Ishikawa (cell line): ENCODE measurements at regions not wholly inside any gene's neighbourhood (a gene's known extent, or its start where the extent isn't known, plus 50 kb on each side); places are given as distances from the start of the nearest gene placed in this dataset.

ENCODE experiments used
- CEBPB ChIP-seq: IDR thresholded peaks from 2 replicates; pipeline ENCODE4 v1.6.1; 2012
- CREB1 ChIP-seq: IDR thresholded peaks from 2 replicates; pipeline ENCODE4 v1.6.1; 2012; ENCODE audit warnings: low read depth
- EGR1 ChIP-seq: IDR thresholded peaks from 2 replicates; pipeline ENCODE4 v1.6.1; 2012
- EP300 ChIP-seq: IDR thresholded peaks from 2 replicates; pipeline ENCODE4 v1.6.1; 2012; ENCODE audit warnings: borderline replicate concordance
- FOXM1 ChIP-seq: IDR thresholded peaks from 2 replicates; pipeline ENCODE4 v1.6.1; 2012; ENCODE audit warnings: low read depth, borderline replicate concordance
- MAX ChIP-seq: IDR thresholded peaks from 2 replicates; pipeline ENCODE4 v1.6.1; 2012
- NFIC ChIP-seq: IDR thresholded peaks from 2 replicates; pipeline ENCODE4 v1.6.1; 2012
- RAD21 ChIP-seq: IDR thresholded peaks from 2 replicates; pipeline ENCODE4 v1.6.1; 2012; ENCODE audit warnings: low read depth
- REST ChIP-seq: IDR thresholded peaks from 2 replicates; pipeline ENCODE4 v1.6.1; 2012; ENCODE audit warnings: low read depth, mild to moderate bottlenecking
- TAF1 ChIP-seq: IDR thresholded peaks from 2 replicates; pipeline ENCODE4 v1.6.1; 2012; ENCODE audit warnings: low read depth, mild to moderate bottlenecking
- TCF12 ChIP-seq: IDR thresholded peaks from 2 replicates; pipeline ENCODE4 v1.6.1; 2012; ENCODE audit warnings: low read depth
- TEAD4 ChIP-seq: IDR thresholded peaks from 2 replicates; pipeline ENCODE4 v1.6.1; 2012
- YY1 ChIP-seq: IDR thresholded peaks from 2 replicates; pipeline ENCODE4 v1.6.1; 2012; ENCODE audit warnings: low read depth
- ZBTB7A ChIP-seq: IDR thresholded peaks from 2 replicates; pipeline ENCODE4 v1.6.1; 2012; ENCODE audit warnings: low read depth
- TF ChIP-seq, protein P1 (sequence below): IDR thresholded peaks from 2 replicates; pipeline ENCODE4 v1.6.1; 2012

GRCh38 chr5:82657033-82657699 is 379.0 kb upstream of the RPS23 start:
- no peak for TF ChIP-seq YY1
- no peak for TF ChIP-seq TEAD4
- TF ChIP-seq, protein P1, sequence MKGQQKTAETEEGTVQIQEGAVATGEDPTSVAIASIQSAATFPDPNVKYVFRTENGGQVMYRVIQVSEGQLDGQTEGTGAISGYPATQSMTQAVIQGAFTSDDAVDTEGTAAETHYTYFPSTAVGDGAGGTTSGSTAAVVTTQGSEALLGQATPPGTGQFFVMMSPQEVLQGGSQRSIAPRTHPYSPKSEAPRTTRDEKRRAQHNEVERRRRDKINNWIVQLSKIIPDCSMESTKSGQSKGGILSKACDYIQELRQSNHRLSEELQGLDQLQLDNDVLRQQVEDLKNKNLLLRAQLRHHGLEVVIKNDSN, result no peak
- TF ChIP-seq CREB1, result no peak
- no peak for TF ChIP-seq ZBTB7A
- TF ChIP-seq EP300, result no peak
- TF ChIP-seq TCF12, result no peak
- no peak for TF ChIP-seq MAX

DNA sequence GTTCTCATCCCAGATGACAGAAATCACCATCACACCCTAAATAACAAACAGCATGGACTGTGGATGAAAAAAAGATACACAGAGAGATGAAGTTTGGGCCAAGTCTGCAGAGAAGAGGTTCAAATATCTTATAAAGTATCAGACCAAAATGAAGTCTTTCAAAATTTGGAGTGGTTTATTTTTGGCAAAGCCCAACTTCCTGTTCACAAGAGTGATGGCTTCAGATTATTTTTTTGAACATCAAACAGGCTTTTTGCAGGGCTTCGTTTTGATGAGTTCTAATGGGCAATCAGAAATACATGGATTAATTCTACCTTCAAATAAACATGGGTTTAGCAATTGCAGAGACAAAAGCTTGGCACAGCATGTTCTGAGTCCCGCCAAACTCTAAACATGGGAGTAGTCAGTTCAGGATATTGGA is 378.2 kb upstream of the RPS23 start:
- no peak for TF ChIP-seq RAD21
- TF ChIP-seq EP300, result no peak
- TF ChIP-seq REST, result no peak
- TF ChIP-seq TCF12, result no peak

DNA sequence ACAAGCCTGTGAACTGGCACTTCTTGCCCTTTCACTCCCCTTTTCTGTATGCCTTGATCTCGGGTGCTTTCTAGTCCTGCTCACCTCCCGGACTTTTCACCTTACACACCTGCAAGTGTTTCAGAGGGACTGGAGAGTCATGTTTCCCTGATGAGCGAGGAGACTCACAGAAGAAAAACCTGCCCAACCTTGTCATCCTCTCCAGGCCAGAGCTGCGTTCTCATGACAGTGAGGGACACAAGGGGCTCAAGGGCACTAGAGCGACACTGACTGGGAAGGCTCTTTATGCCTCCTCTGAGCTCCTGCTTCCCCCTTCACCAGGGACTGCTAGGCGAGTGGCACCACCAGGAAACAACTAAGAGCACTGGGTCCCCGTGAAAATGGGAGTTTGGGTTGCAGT is 376.9 kb upstream of the RPS23 start:
- no peak for TF ChIP-seq REST
- no peak for TF ChIP-seq EP300
- no peak for TF ChIP-seq TCF12

- TF ChIP-seq EP300 (no peak), CREB1 (no peak), YY1 (no peak), TCF12 (no peak), ZBTB7A (no peak), FOXM1 (no peak), TAF1 (no peak), RAD21 (no peak), EGR1 (no peak), REST (no peak), CEBPB (no peak), NFIC (no peak), TEAD4 (no peak), MAX (no peak)
- TF ChIP-seq, protein P1, result no peak
Measured at GRCh38 chr5:82649943-82650342, 371.8 kb upstream of the RPS23 start.

DNA sequence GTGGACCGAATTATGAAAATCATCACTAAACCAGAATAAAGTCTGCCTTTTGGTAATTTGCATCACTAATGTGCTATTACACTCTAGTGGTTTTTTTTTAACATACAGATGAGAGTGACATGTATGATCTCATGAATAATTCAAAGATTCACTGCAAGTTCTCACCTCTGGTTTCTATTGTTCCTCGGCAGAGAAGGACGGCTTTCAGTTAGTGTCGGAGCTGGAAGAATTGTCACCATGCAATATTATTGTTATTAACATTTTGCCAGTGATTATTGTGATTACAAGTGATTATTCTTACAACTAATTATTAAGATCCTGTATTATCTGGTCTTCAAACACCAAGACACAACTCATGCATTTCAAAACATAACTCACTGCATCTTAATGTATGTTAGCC is 366.6 kb upstream of the RPS23 start:
- no peak for TF ChIP-seq RAD21
- no peak for TF ChIP-seq EGR1
- no peak for TF ChIP-seq REST
